Stomach (tissue), 4 donors: ENCODE measurements at regions not wholly inside any gene's neighbourhood (a gene's known extent, or its start where the extent isn't known, plus 50 kb on each side); places are given as distances from the start of the nearest gene placed in this dataset.

Source experiments
- EP300 ChIP-seq: sonication (generic); formaldehyde crosslinking; IDR thresholded peaks from one replicate; pipeline ENCODE4 v1.6.1; 2017; ENCODE audit warnings: antibody characterized with exemption
- POLR2A ChIP-seq, 4 donors: fragments of 450-650 bp; IDR thresholded peaks; one replicate each; pipeline ENCODE4 v1.6.1; 2016; ENCODE audit warnings: antibody characterized with exemption in 4 of 4, control low read depth in 2 of 4, mild to moderate bottlenecking in 1 of 4, moderate library complexity in 1 of 4
- POLR2AphosphoS5 ChIP-seq, 3 donors: sonication (generic); formaldehyde crosslinking; IDR thresholded peaks; one replicate each; pipeline ENCODE4 v1.6.1; 2016; ENCODE audit warnings: antibody characterized with exemption in 3 of 3
- TF ChIP-seq, protein P1 (sequence below), 7 experiments: fragments of 450-650 bp in 4 of 7; fragments of 200-600 bp in 3 of 7; sonication (generic) in 3 of 7; IDR thresholded peaks; one replicate each; pipeline ENCODE4 v1.5.1; 2016 to 2019; ENCODE audit warnings: antibody characterized with exemption in 7 of 7, control low read depth in 2 of 7, mild to moderate bottlenecking in 1 of 7

DNA sequence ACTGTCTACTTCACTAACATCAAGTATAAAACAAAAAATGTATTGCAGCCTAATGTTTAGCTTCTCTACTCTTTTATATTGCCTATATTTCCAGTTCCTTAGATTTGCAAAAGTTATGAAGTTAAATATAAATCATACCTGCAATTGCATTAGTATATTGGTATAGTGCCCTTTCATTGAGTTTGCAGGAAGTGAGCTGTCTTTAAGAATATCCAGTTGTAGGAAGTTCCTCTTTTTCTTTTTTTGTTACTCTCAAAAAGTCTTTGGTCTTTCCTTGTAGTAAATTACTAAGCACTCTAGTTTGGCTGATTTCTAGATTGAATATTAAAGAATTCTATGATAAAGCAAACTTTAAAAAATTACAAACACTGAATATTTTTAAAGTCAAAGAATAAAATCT is 71.3 kb upstream of the FN1 start:
- TF ChIP-seq, protein P1, sequence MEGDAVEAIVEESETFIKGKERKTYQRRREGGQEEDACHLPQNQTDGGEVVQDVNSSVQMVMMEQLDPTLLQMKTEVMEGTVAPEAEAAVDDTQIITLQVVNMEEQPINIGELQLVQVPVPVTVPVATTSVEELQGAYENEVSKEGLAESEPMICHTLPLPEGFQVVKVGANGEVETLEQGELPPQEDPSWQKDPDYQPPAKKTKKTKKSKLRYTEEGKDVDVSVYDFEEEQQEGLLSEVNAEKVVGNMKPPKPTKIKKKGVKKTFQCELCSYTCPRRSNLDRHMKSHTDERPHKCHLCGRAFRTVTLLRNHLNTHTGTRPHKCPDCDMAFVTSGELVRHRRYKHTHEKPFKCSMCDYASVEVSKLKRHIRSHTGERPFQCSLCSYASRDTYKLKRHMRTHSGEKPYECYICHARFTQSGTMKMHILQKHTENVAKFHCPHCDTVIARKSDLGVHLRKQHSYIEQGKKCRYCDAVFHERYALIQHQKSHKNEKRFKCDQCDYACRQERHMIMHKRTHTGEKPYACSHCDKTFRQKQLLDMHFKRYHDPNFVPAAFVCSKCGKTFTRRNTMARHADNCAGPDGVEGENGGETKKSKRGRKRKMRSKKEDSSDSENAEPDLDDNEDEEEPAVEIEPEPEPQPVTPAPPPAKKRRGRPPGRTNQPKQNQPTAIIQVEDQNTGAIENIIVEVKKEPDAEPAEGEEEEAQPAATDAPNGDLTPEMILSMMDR (IDR thresholded peaks at IDR 0.05) = no peak
- TF ChIP-seq EP300 = no peak
- no peak for TF ChIP-seq POLR2AphosphoS5 (IDR thresholded peaks at IDR 0.05)
- TF ChIP-seq POLR2A (IDR thresholded peaks at IDR 0.05) = no peak
